Psoas muscle (tissue), 7 donors: ENCODE measurements at regions not wholly inside any gene's neighbourhood (a gene's known extent, or its start where the extent isn't known, plus 50 kb on each side); places are given as distances from the start of the nearest gene placed in this dataset.

Source experiments
- ATAC-seq, 4 donors: fragments of 200-7000 bp; cut with Tn5 transposase; one replicate each; pipeline ENCODE4 v1.9.1; 2020; ENCODE audit warnings: moderate library complexity in 3 of 4, mild to moderate bottlenecking in 2 of 4
- DNase-seq, 2 donors: peaks; one replicate each; pipeline ENCODE4 v3.0.0-alpha.2; 2020
- H3K27ac ChIP-seq: fragments of 200-600 bp; one replicate; pipeline ENCODE4 v1.8.0; 2022
- H3K27me3 ChIP-seq, 3 donors: fragments of 200-600 bp in 1 of 3; one replicate each; pipeline versions ENCODE4 v1.6.1 to v1.8.0; 2013 to 2022; ENCODE audit warnings: low read length in 2 of 3, mild to moderate bottlenecking in 2 of 3, moderate library complexity in 1 of 3; ENCODE audit not compliant: insufficient read depth in 3 of 3
- H3K36me3 ChIP-seq, 2 donors: fragments of 200-600 bp in 1 of 2; one replicate each; pipeline versions ENCODE4 v1.6.1 to v1.8.0; 2013 to 2022; ENCODE audit warnings: low read depth in 1 of 2, mild to moderate bottlenecking in 1 of 2, moderate library complexity in 1 of 2; ENCODE audit not compliant: insufficient read depth in 1 of 2
- H3K4me1 ChIP-seq: fragments of 200-600 bp; one replicate; pipeline ENCODE4 v1.8.0; 2022
- H3K4me3 ChIP-seq: fragments of 200-600 bp; one replicate; pipeline ENCODE4 v1.8.0; 2022; ENCODE audit warnings: mild to moderate bottlenecking
- H3K9me3 ChIP-seq: fragments of 200-600 bp; one replicate; pipeline ENCODE4 v1.8.0; 2022
- WGBS, 3 donors: extraction: QIAGEN DNeasy Blood & Tissue Kit; methylation state at CpG; one replicate each; pipeline versions ENCODE4 v1.1.6 to v1.1.7; 2013; 5-methylcytosine and 5-hydroxymethylcytosine counted together
- intact Hi-C, 2 donors: fragments of 100-400 bp; cut with DNase I; formaldehyde crosslinking; loops; one replicate each; pipeline versions ENCODE4 v1.11.0 to v1.14.2; 2022
- TF ChIP-seq, protein P1 (sequence below): fragments of 200-600 bp; IDR thresholded peaks from one replicate; pipeline ENCODE4 v1.8.0; 2022; ENCODE audit warnings: antibody characterized with exemption
- donor health status: healthy with polysubstance abuse.
- donor health status: DM: no; HTN: no; CAD: no; lungs with moderate emphysema.
- donor health status: Bipolar disorder and iron deficiency.
- donor health status: healthy.
- donor health status: DM: yes; HTN: yes; CAD: no.
- donor health status: DM: no; HTN: no; CAD: no.
- donor health status: DM: yes; HTN: yes; CAD: no.

DNA sequence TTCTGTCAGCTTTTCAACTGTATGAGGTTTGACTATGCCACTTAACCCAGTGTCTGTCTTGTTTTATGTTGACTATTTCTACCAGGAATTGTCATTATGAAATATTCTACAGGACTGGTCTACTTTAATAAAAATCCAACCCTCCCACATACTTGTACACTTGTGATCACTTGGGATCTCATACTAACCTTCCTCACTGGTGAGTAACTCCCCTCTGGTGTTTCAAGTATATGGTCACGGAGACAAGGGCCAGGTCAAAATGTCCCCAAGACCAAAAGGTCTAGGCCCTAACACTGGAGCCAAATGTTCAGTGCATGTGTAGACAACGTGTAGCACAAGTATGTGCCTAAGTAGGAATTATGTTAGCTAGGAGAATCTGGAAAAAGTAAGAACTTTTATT is 122.7 kb upstream of the TJP1 start:
- ATAC-seq (no peak), DNase-seq (no peak)
- intact Hi-C loops = no loop called here
- Histone ChIP-seq H3K4me3 (no peak overlapping the region), H3K27ac (no peak overlapping the region), H3K36me3 (no peaks in the 10 kb centered on the region), H3K4me1 (no peaks in the 10 kb centered on the region), H3K9me3 (no peaks in the 10 kb centered on the region), H3K27me3 (no peaks in the 10 kb centered on the region)
- TF ChIP-seq, protein P1, sequence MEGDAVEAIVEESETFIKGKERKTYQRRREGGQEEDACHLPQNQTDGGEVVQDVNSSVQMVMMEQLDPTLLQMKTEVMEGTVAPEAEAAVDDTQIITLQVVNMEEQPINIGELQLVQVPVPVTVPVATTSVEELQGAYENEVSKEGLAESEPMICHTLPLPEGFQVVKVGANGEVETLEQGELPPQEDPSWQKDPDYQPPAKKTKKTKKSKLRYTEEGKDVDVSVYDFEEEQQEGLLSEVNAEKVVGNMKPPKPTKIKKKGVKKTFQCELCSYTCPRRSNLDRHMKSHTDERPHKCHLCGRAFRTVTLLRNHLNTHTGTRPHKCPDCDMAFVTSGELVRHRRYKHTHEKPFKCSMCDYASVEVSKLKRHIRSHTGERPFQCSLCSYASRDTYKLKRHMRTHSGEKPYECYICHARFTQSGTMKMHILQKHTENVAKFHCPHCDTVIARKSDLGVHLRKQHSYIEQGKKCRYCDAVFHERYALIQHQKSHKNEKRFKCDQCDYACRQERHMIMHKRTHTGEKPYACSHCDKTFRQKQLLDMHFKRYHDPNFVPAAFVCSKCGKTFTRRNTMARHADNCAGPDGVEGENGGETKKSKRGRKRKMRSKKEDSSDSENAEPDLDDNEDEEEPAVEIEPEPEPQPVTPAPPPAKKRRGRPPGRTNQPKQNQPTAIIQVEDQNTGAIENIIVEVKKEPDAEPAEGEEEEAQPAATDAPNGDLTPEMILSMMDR = no peak
- 57 to 66% (median 57%) methylated on average over 2 of the region's 2 CpGs for WGBS, 3 donors

DNA sequence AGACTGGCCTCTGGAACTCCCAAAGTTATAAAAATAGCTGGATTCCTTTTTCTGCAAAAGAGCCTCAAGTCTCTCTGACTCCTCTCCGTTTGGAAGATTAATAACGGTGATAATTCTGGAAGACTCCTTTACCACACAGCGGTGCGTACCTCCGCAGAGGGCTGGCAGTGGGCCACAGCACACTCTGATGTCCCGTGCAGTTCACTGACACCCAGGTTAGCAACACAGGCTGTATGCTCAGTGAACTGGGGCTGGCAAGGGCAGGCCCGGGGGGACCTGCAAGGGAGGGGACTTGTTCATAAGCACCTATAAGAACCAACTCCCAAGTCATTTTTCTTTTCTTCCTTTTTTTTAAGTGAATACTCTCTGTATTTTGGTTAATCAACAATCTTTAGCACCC is 120.3 kb upstream of the TJP1 start:
- Histone ChIP-seq H3K27ac (no peak overlapping the region), H3K4me3 (no peak overlapping the region), H3K27me3 (no peaks in the 10 kb centered on the region), H3K4me1 (no peaks in the 10 kb centered on the region), H3K36me3 (no peaks in the 10 kb centered on the region), H3K9me3 (no peaks in the 10 kb centered on the region)
- TF ChIP-seq, protein P1 = no peak
- intact Hi-C loops = no loop called here
- no peak for ATAC-seq
- no peak for DNase-seq
- 79 to 88% (median 83%) methylated on average over 7 of the region's 7 CpGs for WGBS, 3 donors

DNA sequence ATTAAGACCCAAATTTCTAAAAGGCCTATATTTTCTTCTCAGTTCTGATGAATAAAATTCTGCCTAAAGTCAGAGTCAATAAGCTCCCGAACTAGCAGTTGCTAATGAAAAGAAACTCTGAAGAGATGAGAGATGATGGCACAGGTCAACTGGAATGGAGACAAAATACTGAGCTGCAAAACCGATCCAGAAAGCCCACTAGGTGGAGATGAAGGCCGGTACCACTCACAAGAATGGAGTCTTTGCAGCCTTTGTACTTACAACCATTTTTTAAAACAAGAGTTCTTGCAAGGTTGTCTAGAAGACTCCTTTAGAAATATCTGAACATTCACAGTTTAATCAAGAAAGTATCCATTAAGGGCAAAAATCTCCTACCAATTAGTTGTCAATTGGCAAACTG is 119.9 kb upstream of the TJP1 start:
- ATAC-seq = no peak

DNA sequence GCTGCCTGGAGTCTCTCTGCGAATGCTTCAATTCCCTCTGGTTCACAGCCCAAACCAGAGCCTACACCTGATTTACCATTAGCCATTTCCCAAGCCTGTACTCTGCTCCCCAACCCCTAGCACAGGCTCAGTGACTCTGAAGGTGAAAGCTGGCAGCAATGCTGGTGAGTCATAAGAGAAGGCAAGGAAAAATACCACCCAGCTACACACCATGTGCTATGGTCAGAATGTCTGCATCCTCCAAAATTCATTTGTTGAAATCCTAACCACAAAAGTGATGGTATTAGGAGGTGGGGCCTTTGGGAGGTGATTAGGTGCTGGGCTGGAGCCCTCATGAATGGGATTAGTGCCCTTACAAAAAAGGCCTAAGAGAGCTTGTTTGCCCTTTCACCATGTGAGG is 117.1 kb upstream of the TJP1 start:
- H3K4me3 ChIP-seq = no peak overlapping the region
- H3K4me1 ChIP-seq = no peaks in the 10 kb centered on the region
- H3K36me3 ChIP-seq = no peaks in the 10 kb centered on the region
- DNase-seq (no peak), ATAC-seq (no peak)
- intact Hi-C loops = loop anchor here (5.0 to 10.0 kb wide), 2 partner anchors 192 to 275 kb away; no protein-coding TSS in a partner anchor
- H3K27ac ChIP-seq = no peak overlapping the region
- no peaks in the 10 kb centered on the region for H3K9me3 ChIP-seq
- TF ChIP-seq, protein P1 = no peak
- H3K27me3 ChIP-seq = peaks cover 0 to 11% (median 0%) of the 10 kb centered on the region in 3 donors
- WGBS, 3 donors = 95 to 100% (median 97%) methylated on average over 1 of the region's 1 CpG

More for the DNA sequence above, 119.9 kb upstream of the TJP1 start:
- intact Hi-C loops = no loop called here
- Histone ChIP-seq H3K9me3 (no peaks in the 10 kb centered on the region), H3K36me3 (no peaks in the 10 kb centered on the region), H3K27ac (no peak overlapping the region), H3K4me3 (no peak overlapping the region), H3K27me3 (no peaks in the 10 kb centered on the region), H3K4me1 (no peaks in the 10 kb centered on the region)
- no peak for DNase-seq
- TF ChIP-seq, protein P1 = no peak
- 49 to 52% (median 50%) methylated on average over 3 of the region's 3 CpGs for WGBS, 3 donors
